Transverse colon (tissue), 4 donors: ENCODE measurements at regions not wholly inside any gene's neighbourhood (a gene's known extent, or its start where the extent isn't known, plus 50 kb on each side); places are given as distances from the start of the nearest gene placed in this dataset.

Source experiments
- DNase-seq: peaks from one replicate; pipeline ENCODE4 v3.0.0-alpha.2; 2019
- H3K27ac ChIP-seq, 4 donors: fragments of 200-600 bp; sonication (generic); 2 replicates each; pipeline ENCODE4 v1.5.1; 2016 to 2018; ENCODE audit warnings: inconsistent platforms in 4 of 4
- H3K27me3 ChIP-seq: fragments of 200-600 bp; sonication (generic); 2 replicates; pipeline ENCODE4 v1.5.1; 2017; ENCODE audit warnings: inconsistent platforms
- H3K36me3 ChIP-seq, 4 donors: fragments of 200-600 bp; sonication (generic); 2 replicates each; pipeline ENCODE4 v1.5.1; 2017 to 2019; ENCODE audit warnings: inconsistent platforms in 4 of 4
- H3K4me1 ChIP-seq, 4 donors: fragments of 200-600 bp; sonication (generic); 2 replicates each; pipeline ENCODE4 v1.5.1; 2017 to 2020; ENCODE audit warnings: inconsistent platforms in 4 of 4
- H3K4me3 ChIP-seq, 4 donors: fragments of 200-600 bp; sonication (generic); 1 replicate in 1 of 4; 2 replicates in 3 of 4; pipeline versions ENCODE4 v1.5.1 to v1.6.1; 2017 to 2019; ENCODE audit warnings: inconsistent platforms in 4 of 4
- H3K9me3 ChIP-seq, 2 donors: fragments of 200-600 bp; sonication (generic); 2 replicates each; pipeline ENCODE4 v1.5.1; 2017 to 2019; ENCODE audit warnings: inconsistent platforms in 2 of 2
- EP300 ChIP-seq: sonication (generic); formaldehyde crosslinking; IDR thresholded peaks from one replicate; pipeline ENCODE4 v1.6.1; 2017; ENCODE audit warnings: antibody characterized with exemption, low read depth
- POLR2A ChIP-seq: fragments of 450-650 bp; IDR thresholded peaks from one replicate; pipeline ENCODE4 v1.6.1; 2016; ENCODE audit warnings: antibody characterized with exemption, mild to moderate bottlenecking, moderate library complexity
- POLR2AphosphoS5 ChIP-seq, 3 donors: sonication (generic); formaldehyde crosslinking; IDR thresholded peaks; one replicate each; pipeline ENCODE4 v1.6.1; 2016; ENCODE audit warnings: antibody characterized with exemption in 3 of 3
- WGBS, 2 donors: methylation state at CpG; one replicate each; pipeline ENCODE4 v1.1.5; 2018; ENCODE audit warnings: low coverage in 1 of 2; 5-methylcytosine and 5-hydroxymethylcytosine counted together
- in situ Hi-C, 4 donors: fragments of 200-750 bp; cut with MboI; loops; one replicate each; pipeline versions ENCODE4 v1.15.0 to v1.15.1; 2017; ENCODE audit warnings: low sequenced_read_pairs in 3 of 4, low pct_ligation_motif_present in 1 of 4, low pct_unique_long_range_greater_than_20kb in 1 of 4
- intact Hi-C: fragments of 100-400 bp; cut with DNase I; formaldehyde crosslinking; loops from one replicate; pipeline ENCODE4 v1.15.1; 2023; ENCODE audit warnings: low total_unique reads
- TF ChIP-seq, protein P1 (sequence below), 5 experiments: fragments of 200-600 bp in 3 of 5; fragments of 450-650 bp in 2 of 5; sonication (generic) in 3 of 5; IDR thresholded peaks; 1 replicate in 2 of 5; 2 replicates in 3 of 5; pipeline ENCODE4 v1.5.1; 2016 to 2017; ENCODE audit warnings: antibody characterized with exemption in 5 of 5, inconsistent platforms in 3 of 5, mild to moderate bottlenecking in 2 of 5, moderate library complexity in 1 of 5

DNA sequence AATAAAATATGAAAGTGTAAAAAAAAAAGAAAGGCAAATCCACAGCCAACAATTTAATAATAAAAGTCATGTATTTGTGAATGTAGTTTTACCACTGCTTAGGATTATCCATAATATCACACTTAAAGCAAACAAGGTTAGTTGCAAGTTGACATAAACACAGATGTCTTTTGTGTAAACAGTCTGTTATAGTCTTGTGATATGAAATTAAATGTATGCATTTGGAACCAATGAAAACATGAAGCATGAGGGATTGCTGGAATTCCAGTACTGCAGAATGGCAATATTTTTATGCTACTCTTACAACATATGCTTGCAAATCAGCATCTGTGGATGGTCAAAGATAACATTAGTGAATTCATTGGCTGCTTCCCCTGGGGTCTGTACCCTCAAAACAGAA, 148.1 kb downstream of the DNAJB9 start:
- Histone ChIP-seq H3K4me1 (no peaks in the 10 kb centered on the region), H3K9me3 (no peaks in the 10 kb centered on the region), H3K36me3 (no peaks in the 10 kb centered on the region), H3K27ac (no peak overlapping the region), H3K4me3 (no peak overlapping the region), H3K27me3 (no peaks in the 10 kb centered on the region)
- intact Hi-C loops (no loop called here), in situ Hi-C loops (no loop called here)
- TF ChIP-seq EP300 (no peak), POLR2AphosphoS5 (IDR thresholded peaks at IDR 0.05) (no peak), POLR2A (no peak)
- TF ChIP-seq, protein P1, sequence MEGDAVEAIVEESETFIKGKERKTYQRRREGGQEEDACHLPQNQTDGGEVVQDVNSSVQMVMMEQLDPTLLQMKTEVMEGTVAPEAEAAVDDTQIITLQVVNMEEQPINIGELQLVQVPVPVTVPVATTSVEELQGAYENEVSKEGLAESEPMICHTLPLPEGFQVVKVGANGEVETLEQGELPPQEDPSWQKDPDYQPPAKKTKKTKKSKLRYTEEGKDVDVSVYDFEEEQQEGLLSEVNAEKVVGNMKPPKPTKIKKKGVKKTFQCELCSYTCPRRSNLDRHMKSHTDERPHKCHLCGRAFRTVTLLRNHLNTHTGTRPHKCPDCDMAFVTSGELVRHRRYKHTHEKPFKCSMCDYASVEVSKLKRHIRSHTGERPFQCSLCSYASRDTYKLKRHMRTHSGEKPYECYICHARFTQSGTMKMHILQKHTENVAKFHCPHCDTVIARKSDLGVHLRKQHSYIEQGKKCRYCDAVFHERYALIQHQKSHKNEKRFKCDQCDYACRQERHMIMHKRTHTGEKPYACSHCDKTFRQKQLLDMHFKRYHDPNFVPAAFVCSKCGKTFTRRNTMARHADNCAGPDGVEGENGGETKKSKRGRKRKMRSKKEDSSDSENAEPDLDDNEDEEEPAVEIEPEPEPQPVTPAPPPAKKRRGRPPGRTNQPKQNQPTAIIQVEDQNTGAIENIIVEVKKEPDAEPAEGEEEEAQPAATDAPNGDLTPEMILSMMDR (IDR thresholded peaks at IDR 0.05), result no peak
- DNase-seq, result no peak

DNA sequence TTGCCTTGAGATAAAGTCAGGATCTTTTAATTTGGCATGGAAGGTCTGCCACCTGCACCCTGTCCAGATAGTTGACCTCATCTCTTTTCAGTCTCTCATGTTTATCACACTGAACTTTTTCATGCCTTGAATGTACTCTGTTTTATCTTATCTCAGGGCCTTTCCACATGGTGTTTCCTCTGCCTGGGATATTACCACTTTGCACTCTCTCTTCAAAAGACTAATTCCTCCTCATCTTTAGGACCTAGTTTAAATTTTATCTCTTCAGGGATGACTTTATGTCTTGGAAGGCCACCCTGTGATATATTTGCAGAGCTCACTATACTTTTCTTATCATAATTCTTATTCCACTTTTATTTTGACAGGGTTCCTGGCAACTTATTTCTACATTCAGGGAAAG, 150.0 kb downstream of the DNAJB9 start:
- H3K9me3 ChIP-seq, result no peaks in the 10 kb centered on the region
- TF ChIP-seq POLR2A (no peak), EP300 (no peak), POLR2AphosphoS5 (IDR thresholded peaks at IDR 0.05) (no peak)
- TF ChIP-seq, protein P1 (IDR thresholded peaks at IDR 0.05), result no peak
- in situ Hi-C loops (no loop called here), intact Hi-C loops (no loop called here)
- H3K36me3 ChIP-seq, result no peaks in the 10 kb centered on the region
- H3K27me3 ChIP-seq, result no peaks in the 10 kb centered on the region
- H3K4me3 ChIP-seq, result no peak overlapping the region
- DNase-seq, result no peak
- no peak overlapping the region for H3K27ac ChIP-seq
- no peaks in the 10 kb centered on the region for H3K4me1 ChIP-seq

DNA sequence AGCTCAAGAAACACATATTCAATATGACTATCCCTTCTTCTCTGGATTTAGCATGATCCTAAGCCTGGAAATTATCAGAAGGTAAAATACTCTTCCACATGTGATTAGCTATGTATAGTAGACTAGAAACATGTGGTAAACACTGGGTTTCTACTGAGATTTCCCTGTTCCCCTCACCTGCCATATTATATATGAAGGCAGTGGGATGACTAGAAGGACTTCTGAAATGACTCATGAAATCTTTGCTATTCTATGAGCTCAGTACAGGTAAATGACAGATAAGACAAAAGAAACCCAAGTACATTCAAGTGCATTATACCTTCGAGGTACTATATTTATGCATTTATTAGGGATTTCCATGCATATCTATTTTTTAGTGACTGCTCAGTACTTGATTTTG, 152.9 kb downstream of the DNAJB9 start:
- Histone ChIP-seq H3K4me3 (no peak overlapping the region), H3K27me3 (no peaks in the 10 kb centered on the region), H3K9me3 (no peaks in the 10 kb centered on the region), H3K4me1 (no peaks in the 10 kb centered on the region), H3K36me3 (no peaks in the 10 kb centered on the region), H3K27ac (no peak overlapping the region)
- TF ChIP-seq, protein P1 (IDR thresholded peaks at IDR 0.05), result no peak
- TF ChIP-seq POLR2A (no peak), POLR2AphosphoS5 (IDR thresholded peaks at IDR 0.05) (no peak), EP300 (no peak)
- intact Hi-C loops, result no loop called here
- no peak for DNase-seq
- 59 to 91% methylated on average over 1 of the region's 1 CpG for WGBS, 2 donors
- in situ Hi-C loops, result no loop called here

DNA sequence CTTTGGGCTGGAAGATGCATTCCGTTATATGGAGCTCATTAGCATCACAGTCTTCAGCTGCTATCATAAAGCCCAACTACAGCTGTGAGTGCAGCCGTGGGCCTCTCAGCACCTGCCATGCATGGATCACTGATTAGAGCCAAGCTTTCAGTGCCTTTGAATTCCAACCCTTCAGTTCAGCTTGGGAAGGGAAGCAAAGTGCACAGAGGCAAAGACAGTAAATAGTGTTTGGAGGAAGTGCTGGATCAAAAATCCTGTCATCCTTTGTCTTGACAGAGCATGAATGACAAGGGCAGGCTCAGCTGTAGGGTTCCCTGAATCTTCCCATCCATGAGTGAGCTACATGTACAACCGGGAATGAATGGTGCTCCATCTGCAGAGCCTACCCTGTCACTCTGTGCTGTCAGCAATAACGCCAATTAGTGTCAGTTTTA, 153.7 kb downstream of the DNAJB9 start:
- Histone ChIP-seq H3K9me3 (no peaks in the 10 kb centered on the region), H3K4me1 (no peaks in the 10 kb centered on the region), H3K27ac (no peak overlapping the region), H3K4me3 (no peak overlapping the region), H3K27me3 (no peaks in the 10 kb centered on the region), H3K36me3 (no peaks in the 10 kb centered on the region)
- no peak for DNase-seq
- intact Hi-C loops, result no loop called here
- WGBS, 2 donors, result 38 to 77% methylated on average over 3 to 4 of the region's 4 CpGs
- TF ChIP-seq POLR2A, result no peak
- TF ChIP-seq EP300, result no peak
- TF ChIP-seq, protein P1 (IDR thresholded peaks at IDR 0.05), result no peak
- no peak for TF ChIP-seq POLR2AphosphoS5 (IDR thresholded peaks at IDR 0.05)
- in situ Hi-C loops, result no loop called here
